H1 (cell line): ENCODE measurements at regions not wholly inside any gene's neighbourhood (a gene's known extent, or its start where the extent isn't known, plus 50 kb on each side); places are given as distances from the start of the nearest gene placed in this dataset.

ENCODE experiments used
- CTCF ChIA-PET: fragments of 300-600 bp; sonication (Branson Sonifier 250); formaldehyde crosslinking; loops from one replicate; lab custom pipeline; 2021; ENCODE audit not compliant: partially characterized antibody; lab: Charles Lee
- POLR2A ChIA-PET: fragments of 300-600 bp; sonication (Branson Sonifier 250); formaldehyde crosslinking; loops from one replicate; lab custom pipeline; 2021; ENCODE audit warnings: inconsistent platforms; ENCODE audit not compliant: partially characterized antibody; lab: Charles Lee
- DNase-seq, 2 experiments: peaks; one replicate each; pipeline versions ENCODE4 v3.0.0 to v3.0.0-alpha.2; 2010 to 2022; ENCODE audit warnings: low spot score in 2 of 2, low read depth in 1 of 2, mixed read lengths in 1 of 2
- FAIRE-seq: peaks from 2 replicates; lab custom pipeline; 2011; peaks lifted over from hg19 to GRCh38; lab: Jason Lieb, UNC
- H2AFZ ChIP-seq: 2 replicates; pipeline ENCODE4 v1.8.1; 2012; ENCODE audit warnings: low read length, inconsistent platforms
- H2AK5ac ChIP-seq: 2 replicates; pipeline ENCODE4 v1.6.1; 2013; ENCODE audit warnings: low read depth, low read length
- H2BK120ac ChIP-seq: replicated peaks from 2 replicates; pipeline ENCODE3; 2013; ENCODE audit warnings: low read depth, low read length, inconsistent platforms
- H2BK12ac ChIP-seq: 2 replicates; pipeline ENCODE4 v1.6.1; 2013; ENCODE audit warnings: low read depth, low read length
- H2BK15ac ChIP-seq: 2 replicates; pipeline ENCODE4 v1.6.1; 2013; ENCODE audit warnings: low read length
- H2BK20ac ChIP-seq: 2 replicates; pipeline ENCODE4 v1.6.1; 2013; ENCODE audit warnings: low read length
- H2BK5ac ChIP-seq: 2 replicates; pipeline ENCODE4 v1.6.1; 2013; ENCODE audit warnings: low read depth, low read length
- H3K14ac ChIP-seq: 2 replicates; pipeline ENCODE4 v1.6.1; 2013; ENCODE audit warnings: inconsistent platforms; ENCODE audit not compliant: insufficient read length
- H3K18ac ChIP-seq: 2 replicates; pipeline ENCODE4 v1.6.1; 2013; ENCODE audit warnings: low read length; ENCODE audit errors: extremely low read depth
- H3K23ac ChIP-seq: 2 replicates; pipeline ENCODE4 v1.6.1; 2013; ENCODE audit warnings: inconsistent platforms; ENCODE audit not compliant: insufficient read length
- H3K23me2 ChIP-seq: 2 replicates; pipeline ENCODE4 v1.6.1; 2013; ENCODE audit warnings: low read depth, low read length
- H3K27ac ChIP-seq: 2 replicates; pipeline ENCODE4 v1.6.1; 2011; ENCODE audit warnings: low read depth, low read length, inconsistent platforms
- H3K27me3 ChIP-seq, 4 experiments: replicated peaks in 1 of 4; 1 replicate in 1 of 4; 2 replicates in 3 of 4; pipeline versions ENCODE4 v1.6.1 to v1.8.1; 2011 to 2013; ENCODE audit warnings: low read length in 3 of 4, mild to moderate bottlenecking in 3 of 4, inconsistent platforms in 2 of 4, mixed read lengths in 2 of 4, moderate library complexity in 1 of 4; ENCODE audit not compliant: control insufficient read depth in 3 of 4, insufficient read depth in 3 of 4; ENCODE audit errors: extremely low read depth in 1 of 4
- H3K36me3 ChIP-seq, 4 experiments: 2 replicates each; pipeline versions ENCODE4 v1.6.1 to v1.8.1; 2011 to 2013; ENCODE audit warnings: mild to moderate bottlenecking in 4 of 4, low read length in 3 of 4, moderate library complexity in 2 of 4, control low read depth in 1 of 4, inconsistent platforms in 1 of 4; ENCODE audit not compliant: insufficient read depth in 4 of 4, control insufficient read depth in 2 of 4
- H3K4ac ChIP-seq: replicated peaks from 2 replicates; pipeline ENCODE3; 2013; ENCODE audit warnings: low read length, low read depth, mixed read lengths, inconsistent platforms; ENCODE audit not compliant: insufficient read length
- H3K4me1 ChIP-seq, 4 experiments: replicated peaks in 1 of 4; 1 replicate in 1 of 4; 2 replicates in 3 of 4; pipeline versions ENCODE4 v1.6.1 to v1.8.1; 2011 to 2013; ENCODE audit warnings: low read length in 3 of 4, inconsistent platforms in 2 of 4, mixed read lengths in 1 of 4; ENCODE audit not compliant: insufficient read depth in 4 of 4, control insufficient read depth in 3 of 4
- H3K4me2 ChIP-seq, 2 experiments: 2 replicates each; pipeline versions ENCODE4 v1.6.1 to v1.8.1; 2011 to 2013; ENCODE audit warnings: low read depth in 2 of 2, low read length in 2 of 2, control low read depth in 1 of 2, inconsistent platforms in 1 of 2, mild to moderate bottlenecking in 1 of 2; ENCODE audit not compliant: insufficient read depth in 1 of 2
- H3K4me3 ChIP-seq, 4 experiments: fragments of 200-600, 300-600 bp in 1 of 4; sonication (generic), shearing (Covaris generic), sonication (Bioruptor Twin) in 1 of 4; 2 replicates each; pipeline versions ENCODE4 v1.5.1 to v1.8.1; 2011 to 2016; ENCODE audit warnings: low read length in 4 of 4, low read depth in 3 of 4, control low read depth in 2 of 4, inconsistent platforms in 2 of 4, mild to moderate bottlenecking in 2 of 4, mixed read lengths in 1 of 4, moderate library complexity in 1 of 4; ENCODE audit not compliant: insufficient read depth in 2 of 4; ENCODE audit errors: extremely low read depth in 1 of 4
- H3K56ac ChIP-seq: replicated peaks from 2 replicates; pipeline ENCODE3; 2013; ENCODE audit warnings: low read depth, mild to moderate bottlenecking, mixed read lengths, low read length, inconsistent platforms; ENCODE audit not compliant: insufficient read length
- H3K79me1 ChIP-seq: 2 replicates; pipeline ENCODE4 v1.6.1; 2013; ENCODE audit warnings: low read depth, low read length, control low read depth
- H3K79me2 ChIP-seq, 2 experiments: 2 replicates each; pipeline versions ENCODE4 v1.6.1 to v1.8.1; 2012 to 2013; ENCODE audit warnings: low read length in 2 of 2, mild to moderate bottlenecking in 2 of 2, inconsistent platforms in 1 of 2; ENCODE audit not compliant: insufficient read depth in 2 of 2, control insufficient read depth in 1 of 2
- H3K9ac ChIP-seq, 4 experiments: replicated peaks in 1 of 4; 1 replicate in 1 of 4; 2 replicates in 3 of 4; pipeline versions ENCODE4 v1.6.1 to v1.8.1; 2011 to 2013; ENCODE audit warnings: low read depth in 3 of 4, low read length in 3 of 4, control low read depth in 2 of 4, mild to moderate bottlenecking in 2 of 4, moderate library complexity in 2 of 4, inconsistent platforms in 1 of 4; ENCODE audit errors: extremely low read depth in 1 of 4
- H3K9me3 ChIP-seq, 2 experiments: 2 replicates each; pipeline versions ENCODE4 v1.6.1 to v1.8.1; 2012 to 2013; ENCODE audit warnings: mild to moderate bottlenecking in 2 of 2, moderate library complexity in 2 of 2, control low read depth in 1 of 2, inconsistent platforms in 1 of 2, low read depth in 1 of 2, low read length in 1 of 2, mixed read lengths in 1 of 2; ENCODE audit not compliant: insufficient read depth in 2 of 2
- H4K20me1 ChIP-seq, 2 experiments: replicated peaks in 1 of 2; 2 replicates each; pipeline versions ENCODE3 to v1.8.1; 2011 to 2013; ENCODE audit warnings: inconsistent platforms in 2 of 2, low read length in 2 of 2, mild to moderate bottlenecking in 1 of 2; ENCODE audit not compliant: insufficient read depth in 2 of 2, control insufficient read depth in 1 of 2
- H4K5ac ChIP-seq: 2 replicates; pipeline ENCODE4 v1.6.1; 2013; ENCODE audit warnings: low read length, low read depth, mixed read lengths, inconsistent platforms; ENCODE audit not compliant: insufficient read length
- H4K8ac ChIP-seq: 2 replicates; pipeline ENCODE4 v1.8.0; 2013; ENCODE audit warnings: mild to moderate bottlenecking, moderate library complexity, low read length, inconsistent platforms; ENCODE audit not compliant: insufficient read depth; ENCODE audit errors: extremely low read depth
- H4K91ac ChIP-seq: replicated peaks from 2 replicates; pipeline ENCODE3; 2013; ENCODE audit warnings: low read length, mixed read lengths, inconsistent platforms; ENCODE audit not compliant: insufficient read length
- CTCF ChIP-seq, 3 experiments: IDR thresholded peaks; 1 replicate in 2 of 3; 2 replicates in 1 of 3; pipeline versions ENCODE4 v1.5.1 to v1.6.1; 2011; ENCODE audit warnings: low read length in 3 of 3, mild to moderate bottlenecking in 3 of 3, inconsistent platforms in 2 of 3, low read depth in 1 of 3, moderate library complexity in 1 of 3; ENCODE audit not compliant: insufficient read depth in 1 of 3; ENCODE audit errors: control extremely low read depth in 1 of 3
- EGR1 ChIP-seq: IDR thresholded peaks from 2 replicates; pipeline ENCODE4 v1.6.1; 2011; ENCODE audit warnings: low read depth, low read length, borderline replicate concordance
- EZH2 ChIP-seq: fragments of 200-600 bp; sonication (generic); IDR thresholded peaks from 2 replicates; pipeline ENCODE4 v1.7.1; 2012; ENCODE audit warnings: low read depth, mild to moderate bottlenecking, moderate library complexity, low read length, inconsistent platforms; ENCODE audit not compliant: severe bottlenecking
- MAX ChIP-seq: IDR thresholded peaks from 2 replicates; pipeline ENCODE4 v1.6.1; 2012; ENCODE audit warnings: inconsistent platforms
- NRF1 ChIP-seq: IDR thresholded peaks from 2 replicates; pipeline ENCODE4 v1.6.1; 2011; ENCODE audit warnings: mild to moderate bottlenecking, low read depth, low read length, improper control_type of control experiment
- POLR2AphosphoS5 ChIP-seq: IDR thresholded peaks from 2 replicates; pipeline ENCODE4 v1.6.1; 2011; ENCODE audit warnings: low read depth, low read length
- RAD21 ChIP-seq, 2 experiments: IDR thresholded peaks in 1 of 2; conservative IDR thresholded peaks in 1 of 2; 2 replicates each; pipeline ENCODE4 v1.6.1; 2011; ENCODE audit warnings: low read depth in 2 of 2, low read length in 2 of 2, improper control_type of control experiment in 1 of 2, inconsistent platforms in 1 of 2, mild to moderate bottlenecking in 1 of 2, moderate library complexity in 1 of 2
- RBBP5 ChIP-seq: IDR thresholded peaks from 2 replicates; pipeline ENCODE4 v1.7.1; 2012; ENCODE audit warnings: low read depth, mild to moderate bottlenecking, inconsistent platforms, low read length, moderate library complexity, borderline replicate concordance
- RFX5 ChIP-seq: IDR thresholded peaks from 2 replicates; pipeline ENCODE4 v1.6.1; 2011; ENCODE audit warnings: low read depth, low read length, improper control_type of control experiment, borderline replicate concordance
- RXRA ChIP-seq: IDR thresholded peaks from 2 replicates; pipeline ENCODE4 v1.6.1; 2011; ENCODE audit warnings: low read depth, mild to moderate bottlenecking, low read length, moderate library complexity; ENCODE audit not compliant: insufficient read depth
- SIX5 ChIP-seq: IDR thresholded peaks from 2 replicates; pipeline ENCODE4 v1.6.1; 2011; ENCODE audit warnings: mild to moderate bottlenecking, low read depth, low read length
- SRF ChIP-seq: IDR thresholded peaks from 2 replicates; pipeline ENCODE4 v1.6.1; 2011; ENCODE audit warnings: mild to moderate bottlenecking, low read depth, low read length, moderate library complexity
- WGBS, 2 experiments: shearing (Covaris generic) in 1 of 2; methylation state at CpG; one replicate each; pipeline versions ENCODE4 v1.1.6 to v1.1.7; 2013 to 2015; ENCODE audit warnings: low lambda C conversion rate in 2 of 2, mixed read lengths in 2 of 2, inconsistent platforms in 1 of 2, low coverage in 1 of 2, missing lambda C conversion rate in 1 of 2; ENCODE audit not compliant: insufficient replicate concordance in 2 of 2, insufficient coverage in 1 of 2, insufficient read length in 1 of 2; ENCODE audit errors: extremely low coverage in 1 of 2, missing lambda C conversion rate in 1 of 2; 5-methylcytosine and 5-hydroxymethylcytosine counted together

- Histone ChIP-seq H2BK120ac (no peak overlapping the region), H3K56ac (no peak overlapping the region), H2BK12ac (no peak overlapping the region), H3K14ac (no peak overlapping the region), H3K4me2 (no peak overlapping the region), H3K79me2 (no peaks in the 10 kb centered on the region), H2AFZ (no peak overlapping the region), H4K5ac (no peak overlapping the region), H2AK5ac (no peak overlapping the region), H3K79me1 (no peaks in the 10 kb centered on the region), H3K4me3 (no peak overlapping the region), H2BK20ac (no peak overlapping the region), H3K9me3 (no peaks in the 10 kb centered on the region), H3K4ac (no peak overlapping the region), H3K36me3 (no peaks in the 10 kb centered on the region), H3K27me3 (no peaks in the 10 kb centered on the region), H4K8ac (no peak overlapping the region), H3K23ac (no peak overlapping the region), H2BK5ac (no peak overlapping the region), H2BK15ac (no peak overlapping the region), H3K9ac (no peak overlapping the region), H3K27ac (no peak overlapping the region), H4K20me1 (no peaks in the 10 kb centered on the region), H4K91ac (no peak overlapping the region), H3K18ac (no peak overlapping the region), H3K23me2 (no peaks in the 10 kb centered on the region), H3K4me1 (no peaks in the 10 kb centered on the region)
- no peak for DNase-seq
- ChIA-PET POLR2A (no interaction called here), CTCF (no interaction called here)
- WGBS, 2 experiments, result 98% methylated on average over 2 of the region's 2 CpGs; no CpG with 5 or more reads in 1 of the 2 experiments
- FAIRE-seq, result no peak
- TF ChIP-seq EGR1, result no peak
- TF ChIP-seq RAD21 (IDR thresholded peaks at IDR 0.05 in 1 of 2, conservative IDR thresholded peaks at IDR 0.05 in 1 of 2; ENCODE audit: low read depth in 2 of 2, low read length in 2 of 2), result no peak
- TF ChIP-seq SIX5, result no peak
- TF ChIP-seq RBBP5, result no peak
- no peak for TF ChIP-seq NRF1
- no peak for TF ChIP-seq RFX5
- no peak for TF ChIP-seq RXRA
- no peak for TF ChIP-seq CTCF (IDR thresholded peaks at IDR 0.05; ENCODE audit: control extremely low read depth in 1 of 3, insufficient read depth in 1 of 3, low read depth in 1 of 3, low read length in 3 of 3)
- no peak for TF ChIP-seq EZH2
- TF ChIP-seq SRF, result no peak
- TF ChIP-seq POLR2AphosphoS5, result no peak
- no peak for TF ChIP-seq MAX
Observed at GRCh38 chr3:99332276-99332675, 306.1 kb upstream of the COL8A1 start.
